Stomach (tissue), 4 donors: ENCODE measurements at regions not wholly inside any gene's neighbourhood (a gene's known extent, or its start where the extent isn't known, plus 50 kb on each side); places are given as distances from the start of the nearest gene placed in this dataset.

ENCODE experiments used
- EP300 ChIP-seq: sonication (generic); formaldehyde crosslinking; IDR thresholded peaks from one replicate; pipeline ENCODE4 v1.6.1; 2017; ENCODE audit warnings: antibody characterized with exemption
- POLR2A ChIP-seq, 4 donors: fragments of 450-650 bp; IDR thresholded peaks; one replicate each; pipeline ENCODE4 v1.6.1; 2016; ENCODE audit warnings: antibody characterized with exemption in 4 of 4, control low read depth in 2 of 4, mild to moderate bottlenecking in 1 of 4, moderate library complexity in 1 of 4
- POLR2AphosphoS5 ChIP-seq, 3 donors: sonication (generic); formaldehyde crosslinking; IDR thresholded peaks; one replicate each; pipeline ENCODE4 v1.6.1; 2016; ENCODE audit warnings: antibody characterized with exemption in 3 of 3
- TF ChIP-seq, protein P1 (sequence below), 7 experiments: fragments of 450-650 bp in 4 of 7; fragments of 200-600 bp in 3 of 7; sonication (generic) in 3 of 7; IDR thresholded peaks; one replicate each; pipeline ENCODE4 v1.5.1; 2016 to 2019; ENCODE audit warnings: antibody characterized with exemption in 7 of 7, control low read depth in 2 of 7, mild to moderate bottlenecking in 1 of 7

- TF ChIP-seq POLR2A (IDR thresholded peaks at IDR 0.05): no peak
- TF ChIP-seq POLR2AphosphoS5 (IDR thresholded peaks at IDR 0.05): no peak
- TF ChIP-seq, protein P1, sequence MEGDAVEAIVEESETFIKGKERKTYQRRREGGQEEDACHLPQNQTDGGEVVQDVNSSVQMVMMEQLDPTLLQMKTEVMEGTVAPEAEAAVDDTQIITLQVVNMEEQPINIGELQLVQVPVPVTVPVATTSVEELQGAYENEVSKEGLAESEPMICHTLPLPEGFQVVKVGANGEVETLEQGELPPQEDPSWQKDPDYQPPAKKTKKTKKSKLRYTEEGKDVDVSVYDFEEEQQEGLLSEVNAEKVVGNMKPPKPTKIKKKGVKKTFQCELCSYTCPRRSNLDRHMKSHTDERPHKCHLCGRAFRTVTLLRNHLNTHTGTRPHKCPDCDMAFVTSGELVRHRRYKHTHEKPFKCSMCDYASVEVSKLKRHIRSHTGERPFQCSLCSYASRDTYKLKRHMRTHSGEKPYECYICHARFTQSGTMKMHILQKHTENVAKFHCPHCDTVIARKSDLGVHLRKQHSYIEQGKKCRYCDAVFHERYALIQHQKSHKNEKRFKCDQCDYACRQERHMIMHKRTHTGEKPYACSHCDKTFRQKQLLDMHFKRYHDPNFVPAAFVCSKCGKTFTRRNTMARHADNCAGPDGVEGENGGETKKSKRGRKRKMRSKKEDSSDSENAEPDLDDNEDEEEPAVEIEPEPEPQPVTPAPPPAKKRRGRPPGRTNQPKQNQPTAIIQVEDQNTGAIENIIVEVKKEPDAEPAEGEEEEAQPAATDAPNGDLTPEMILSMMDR (IDR thresholded peaks at IDR 0.05): no peak
- no peak for TF ChIP-seq EP300
Observed at GRCh38 chr9:115615821-115616665, 498.1 kb upstream of the TNC start.
